H1 (cell line): ENCODE measurements at regions not wholly inside any gene's neighbourhood (a gene's known extent, or its start where the extent isn't known, plus 50 kb on each side); places are given as distances from the start of the nearest gene placed in this dataset.

Experiments
- ASH2L ChIP-seq: fragments of 200-600, 300-600 bp; sonication (generic); IDR thresholded peaks from one replicate; pipeline ENCODE4 v1.7.1; 2017; ENCODE audit warnings: low read length
- BACH1 ChIP-seq: IDR thresholded peaks from 2 replicates; pipeline ENCODE4 v1.6.1; 2012; ENCODE audit warnings: low read length, improper control_type of control experiment
- EGR1 ChIP-seq: IDR thresholded peaks from 2 replicates; pipeline ENCODE4 v1.6.1; 2011; ENCODE audit warnings: low read depth, low read length, borderline replicate concordance
- EP300 ChIP-seq, 2 experiments: IDR thresholded peaks; 1 replicate in 1 of 2; 2 replicates in 1 of 2; pipeline ENCODE4 v1.6.1; 2011 to 2012; ENCODE audit warnings: low read depth in 2 of 2, low read length in 2 of 2, mild to moderate bottlenecking in 2 of 2, borderline replicate concordance in 1 of 2, inconsistent platforms in 1 of 2, moderate library complexity in 1 of 2
- EZH2 ChIP-seq: fragments of 200-600 bp; sonication (generic); IDR thresholded peaks from 2 replicates; pipeline ENCODE4 v1.7.1; 2012; ENCODE audit warnings: low read depth, mild to moderate bottlenecking, moderate library complexity, low read length, inconsistent platforms; ENCODE audit not compliant: severe bottlenecking
- GTF2F1 ChIP-seq: IDR thresholded peaks from 2 replicates; pipeline ENCODE4 v1.6.1; 2012; ENCODE audit warnings: low read depth, low read length, improper control_type of control experiment, borderline replicate concordance
- JUND ChIP-seq: IDR thresholded peaks from 2 replicates; pipeline ENCODE4 v1.6.1; 2011; ENCODE audit warnings: mild to moderate bottlenecking, improper control_type of control experiment, low read length
- POLR2A ChIP-seq, 2 experiments: IDR thresholded peaks; 1 replicate in 1 of 2; 2 replicates in 1 of 2; pipeline ENCODE4 v1.6.1; 2011; ENCODE audit warnings: low read depth in 2 of 2, low read length in 2 of 2, mild to moderate bottlenecking in 2 of 2; ENCODE audit errors: control extremely low read depth in 1 of 2
- POLR2AphosphoS5 ChIP-seq: IDR thresholded peaks from 2 replicates; pipeline ENCODE4 v1.6.1; 2011; ENCODE audit warnings: low read depth, low read length
- RAD21 ChIP-seq, 2 experiments: IDR thresholded peaks in 1 of 2; conservative IDR thresholded peaks in 1 of 2; 2 replicates each; pipeline ENCODE4 v1.6.1; 2011; ENCODE audit warnings: low read depth in 2 of 2, low read length in 2 of 2, improper control_type of control experiment in 1 of 2, inconsistent platforms in 1 of 2, mild to moderate bottlenecking in 1 of 2, moderate library complexity in 1 of 2
- SIN3A ChIP-seq, 2 experiments: IDR thresholded peaks in 1 of 2; conservative IDR thresholded peaks in 1 of 2; 2 replicates each; pipeline ENCODE4 v1.6.1; 2011 to 2012; ENCODE audit warnings: low read length in 2 of 2, improper control_type of control experiment in 1 of 2, low read depth in 1 of 2, mild to moderate bottlenecking in 1 of 2
- SP1 ChIP-seq: IDR thresholded peaks from 2 replicates; pipeline ENCODE4 v1.6.1; 2011; ENCODE audit warnings: low read depth, low read length
- TF ChIP-seq, protein P1 (sequence below), 3 experiments: IDR thresholded peaks; 1 replicate in 2 of 3; 2 replicates in 1 of 3; pipeline versions ENCODE4 v1.5.1 to v1.6.1; 2011; ENCODE audit warnings: low read length in 3 of 3, mild to moderate bottlenecking in 3 of 3, inconsistent platforms in 2 of 3, low read depth in 1 of 3, moderate library complexity in 1 of 3; ENCODE audit not compliant: insufficient read depth in 1 of 3; ENCODE audit errors: control extremely low read depth in 1 of 3
- TF ChIP-seq, protein P2 (sequence below): IDR thresholded peaks from 2 replicates; pipeline ENCODE4 v1.6.1; 2012; ENCODE audit warnings: inconsistent platforms

DNA sequence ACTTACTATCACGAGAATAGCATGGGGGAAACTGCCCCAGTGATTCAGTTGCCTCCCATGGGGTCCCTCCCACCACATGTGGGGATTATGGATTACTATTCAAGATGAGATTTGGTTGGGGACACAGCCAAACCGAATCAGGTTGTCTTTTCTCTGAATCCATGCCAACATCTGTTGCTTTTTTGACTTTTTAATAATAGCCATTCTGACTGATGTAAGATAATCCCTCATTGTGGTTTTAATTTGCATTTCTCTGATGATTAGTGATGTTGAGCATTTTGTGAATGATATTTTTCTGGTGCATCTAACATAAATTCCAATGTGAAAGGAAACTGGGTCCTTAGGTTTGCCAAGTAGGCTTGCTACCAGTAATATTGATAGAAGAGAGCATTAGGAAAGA is 69.0 kb upstream of the ARHGAP21 start:
- TF ChIP-seq RAD21 (IDR thresholded peaks at IDR 0.05 in 1 of 2, conservative IDR thresholded peaks at IDR 0.05 in 1 of 2; ENCODE audit: low read depth in 2 of 2, low read length in 2 of 2) (no peak), POLR2A (IDR thresholded peaks at IDR 0.05; ENCODE audit: control extremely low read depth in 1 of 2, low read depth in 2 of 2, low read length in 2 of 2) (no peak), SP1 (no peak), BACH1 (no peak), SIN3A (conservative IDR thresholded peaks at IDR 0.05 in 1 of 2, IDR thresholded peaks at IDR 0.05 in 1 of 2; ENCODE audit: low read depth in 1 of 2, low read length in 2 of 2) (no peak), JUND (no peak), EZH2 (no peak), GTF2F1 (no peak), EP300 (IDR thresholded peaks at IDR 0.05; ENCODE audit: borderline replicate concordance in 1 of 2, low read depth in 2 of 2, low read length in 2 of 2) (no peak), ASH2L (no peak), POLR2AphosphoS5 (no peak), EGR1 (no peak)
- TF ChIP-seq, protein P1, sequence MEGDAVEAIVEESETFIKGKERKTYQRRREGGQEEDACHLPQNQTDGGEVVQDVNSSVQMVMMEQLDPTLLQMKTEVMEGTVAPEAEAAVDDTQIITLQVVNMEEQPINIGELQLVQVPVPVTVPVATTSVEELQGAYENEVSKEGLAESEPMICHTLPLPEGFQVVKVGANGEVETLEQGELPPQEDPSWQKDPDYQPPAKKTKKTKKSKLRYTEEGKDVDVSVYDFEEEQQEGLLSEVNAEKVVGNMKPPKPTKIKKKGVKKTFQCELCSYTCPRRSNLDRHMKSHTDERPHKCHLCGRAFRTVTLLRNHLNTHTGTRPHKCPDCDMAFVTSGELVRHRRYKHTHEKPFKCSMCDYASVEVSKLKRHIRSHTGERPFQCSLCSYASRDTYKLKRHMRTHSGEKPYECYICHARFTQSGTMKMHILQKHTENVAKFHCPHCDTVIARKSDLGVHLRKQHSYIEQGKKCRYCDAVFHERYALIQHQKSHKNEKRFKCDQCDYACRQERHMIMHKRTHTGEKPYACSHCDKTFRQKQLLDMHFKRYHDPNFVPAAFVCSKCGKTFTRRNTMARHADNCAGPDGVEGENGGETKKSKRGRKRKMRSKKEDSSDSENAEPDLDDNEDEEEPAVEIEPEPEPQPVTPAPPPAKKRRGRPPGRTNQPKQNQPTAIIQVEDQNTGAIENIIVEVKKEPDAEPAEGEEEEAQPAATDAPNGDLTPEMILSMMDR (IDR thresholded peaks at IDR 0.05; ENCODE audit: control extremely low read depth in 1 of 3, insufficient read depth in 1 of 3, low read depth in 1 of 3, low read length in 3 of 3), result no peak
- TF ChIP-seq, protein P2, sequence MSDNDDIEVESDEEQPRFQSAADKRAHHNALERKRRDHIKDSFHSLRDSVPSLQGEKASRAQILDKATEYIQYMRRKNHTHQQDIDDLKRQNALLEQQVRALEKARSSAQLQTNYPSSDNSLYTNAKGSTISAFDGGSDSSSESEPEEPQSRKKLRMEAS, result no peak
